ENCODE measurements at regions not wholly inside any gene's neighbourhood (a gene's known extent, or its start where the extent isn't known, plus 50 kb on each side); places are given as distances from the start of the nearest gene placed in this dataset.

- Mint-ChIP-seq H3K9me3 (peaks cover 3% of the 10 kb centered on the region), H3K4me1 (ENCODE audit: low read depth) (peaks cover 46% of the 10 kb centered on the region), H3K4me3 (no peak overlapping the region), H3K36me3 (ENCODE audit: low read depth) (peaks cover 4% of the 10 kb centered on the region), H3K27me3 (ENCODE audit: insufficient read depth) (peaks cover 1% of the 10 kb centered on the region; the same call in 1 of the 2 replicates), H3K27ac (no peak overlapping the region)
- TF ChIP-seq CTCF (IDR thresholded peaks at IDR 0.05), result no peak
- DNase-seq, result no peak
Observed at GRCh38 chrX:16465081-16465876, 184.7 kb upstream of the S100G start.

GRCh38 chrX:16466640-16467432, 183.1 kb upstream of the S100G start:
- peaks cover 3% of the 10 kb centered on the region for H3K9me3 Mint-ChIP-seq
- peak overlapping the region; percentile 73 for H3K27ac Mint-ChIP-seq
- DNase-seq, result peak; percentile 61
- peaks cover 1% of the 10 kb centered on the region; the same call in 1 of the 2 replicates for H3K27me3 Mint-ChIP-seq (ENCODE audit: insufficient read depth)
- no peak overlapping the region for H3K4me3 Mint-ChIP-seq
- H3K36me3 Mint-ChIP-seq (ENCODE audit: low read depth), result peaks cover 4% of the 10 kb centered on the region
- peaks cover 46% of the 10 kb centered on the region for H3K4me1 Mint-ChIP-seq (ENCODE audit: low read depth)
- TF ChIP-seq CTCF (IDR thresholded peaks at IDR 0.05), result no peak

GRCh38 chrX:16469870-16470269, 180.1 kb upstream of the S100G start:
- DNase-seq, result no peak
- H3K36me3 Mint-ChIP-seq (ENCODE audit: low read depth), result peaks cover 4% of the 10 kb centered on the region
- TF ChIP-seq CTCF (IDR thresholded peaks at IDR 0.05), result peak; percentile 38
- H3K4me1 Mint-ChIP-seq (ENCODE audit: low read depth), result peaks cover 21% of the 10 kb centered on the region
- no peak overlapping the region for H3K27ac Mint-ChIP-seq
- H3K9me3 Mint-ChIP-seq, result peaks cover 3% of the 10 kb centered on the region
- H3K4me3 Mint-ChIP-seq, result no peak overlapping the region
- H3K27me3 Mint-ChIP-seq (ENCODE audit: insufficient read depth), result peaks cover 1% of the 10 kb centered on the region; the same call in 1 of the 2 replicates

- Mint-ChIP-seq H3K27ac (no peak overlapping the region), H3K27me3 (ENCODE audit: insufficient read depth) (peaks cover 1% of the 10 kb centered on the region; the same call in 1 of the 2 replicates), H3K4me1 (ENCODE audit: low read depth) (peaks cover 1% of the 10 kb centered on the region), H3K36me3 (ENCODE audit: low read depth) (no peaks in the 10 kb centered on the region), H3K9me3 (no peaks in the 10 kb centered on the region), H3K4me3 (no peak overlapping the region)
- no peak for TF ChIP-seq CTCF (IDR thresholded peaks at IDR 0.05)
- DNase-seq, result no peak
Observed at GRCh38 chrX:16472345-16472744, 177.6 kb upstream of the S100G start.

- Mint-ChIP-seq H3K27me3 (ENCODE audit: insufficient read depth) (no peaks in the 10 kb centered on the region; the same call in 1 of the 2 replicates), H3K27ac (no peak overlapping the region), H3K4me1 (ENCODE audit: low read depth) (peaks cover 15% of the 10 kb centered on the region), H3K4me3 (no peak overlapping the region), H3K9me3 (no peaks in the 10 kb centered on the region), H3K36me3 (ENCODE audit: low read depth) (no peaks in the 10 kb centered on the region)
- no peak for TF ChIP-seq CTCF (IDR thresholded peaks at IDR 0.05)
- DNase-seq, result no peak
Observed at GRCh38 chrX:16474511-16474910, 175.4 kb upstream of the S100G start.
